NCI-H2107 treated with DMSO at 0.1 percent for 48 hours (cell line): ENCODE measurements at regions not wholly inside any gene's neighbourhood (a gene's known extent, or its start where the extent isn't known, plus 50 kb on each side); places are given as distances from the start of the nearest gene placed in this dataset.
"Not testable (repeated sequence)": the region's sequence is repeated elsewhere in the genome, so short reads cannot be mapped to it uniquely, and the experiment has no call there.

Source experiments
- DNase-seq: peaks from one replicate; lab custom pipeline; 2025; ENCODE audit not compliant: unreplicated experiment; lab: John Stamatoyannopoulos, UW

- no peak for DNase-seq
Observed at GRCh38 chr17:77822302-77823030, 136.0 kb upstream of the TNRC6C start.

DNA sequence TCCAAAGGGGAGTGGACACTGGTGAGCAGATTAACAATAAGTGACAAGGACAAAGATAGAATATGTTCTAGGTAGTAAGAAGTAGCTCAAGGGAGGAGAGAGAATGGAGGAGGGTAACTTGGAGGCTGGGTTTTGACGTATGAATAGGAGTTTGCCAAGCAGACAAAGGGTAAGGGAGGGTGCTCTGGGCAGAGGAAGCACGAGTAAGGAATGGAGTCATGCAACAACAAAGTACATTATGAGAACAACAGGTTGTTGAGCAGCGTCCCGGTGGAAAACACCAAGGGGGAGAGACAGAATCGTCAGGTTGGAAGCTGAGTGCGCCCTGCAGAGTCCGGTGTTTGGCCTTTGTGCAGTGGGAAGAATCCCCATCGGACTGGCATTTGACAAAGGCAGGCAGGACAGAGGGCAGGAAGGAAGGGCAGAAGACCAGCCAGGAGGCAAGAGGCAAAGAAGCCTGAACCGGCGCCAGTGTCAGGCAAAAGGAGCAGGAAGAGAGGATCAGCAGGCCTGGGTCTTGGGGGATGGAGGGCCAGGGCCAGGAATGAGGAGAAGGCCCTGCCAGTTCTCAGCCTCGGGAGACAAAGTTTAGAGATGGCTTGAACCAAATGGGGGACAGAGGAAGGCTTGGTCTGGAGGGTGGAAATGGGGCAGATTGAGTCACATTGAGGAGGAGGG, 134.3 kb upstream of the TNRC6C start:
- DNase-seq, result no peak

DNA sequence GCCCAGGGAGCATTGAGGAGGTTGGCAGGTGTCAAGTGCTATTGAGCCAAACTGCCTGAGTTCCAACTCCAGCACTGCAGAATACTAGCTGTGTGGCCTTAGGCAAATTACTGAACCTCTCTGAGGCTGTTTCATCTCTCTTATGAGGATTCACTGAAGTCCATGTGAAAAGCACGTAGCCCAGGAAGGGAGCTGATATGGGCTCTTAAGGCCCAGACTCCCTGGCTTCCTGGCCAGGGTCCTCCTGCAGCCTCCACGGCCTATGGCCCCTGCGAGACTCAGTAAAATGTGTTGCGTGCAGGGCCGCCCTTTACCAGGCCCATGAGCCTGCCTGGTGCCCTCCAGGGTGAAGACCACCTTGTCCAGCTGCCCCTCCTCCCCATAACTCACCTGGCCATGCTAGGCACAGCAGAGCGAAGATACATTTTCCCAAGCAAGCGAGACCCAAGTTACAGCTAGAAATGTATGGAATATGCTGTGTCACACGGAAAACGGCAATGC, 133.7 kb upstream of the TNRC6C start:
- DNase-seq, result no peak

GRCh38 chr17:77825621-77826020, 132.9 kb upstream of the TNRC6C start:
- no peak for DNase-seq

GRCh38 chr17:77826132-77826873, 132.2 kb upstream of the TNRC6C start:
- DNase-seq, result no peak

GRCh38 chr17:77827039-77827438, 131.5 kb upstream of the TNRC6C start:
- DNase-seq, result no peak

GRCh38 chr17:77827511-77827910, 131.0 kb upstream of the TNRC6C start:
- DNase-seq, result no peak

- DNase-seq, result no peak
Observed at GRCh38 chr17:77828749-77829539, 129.6 kb upstream of the TNRC6C start.

DNA sequence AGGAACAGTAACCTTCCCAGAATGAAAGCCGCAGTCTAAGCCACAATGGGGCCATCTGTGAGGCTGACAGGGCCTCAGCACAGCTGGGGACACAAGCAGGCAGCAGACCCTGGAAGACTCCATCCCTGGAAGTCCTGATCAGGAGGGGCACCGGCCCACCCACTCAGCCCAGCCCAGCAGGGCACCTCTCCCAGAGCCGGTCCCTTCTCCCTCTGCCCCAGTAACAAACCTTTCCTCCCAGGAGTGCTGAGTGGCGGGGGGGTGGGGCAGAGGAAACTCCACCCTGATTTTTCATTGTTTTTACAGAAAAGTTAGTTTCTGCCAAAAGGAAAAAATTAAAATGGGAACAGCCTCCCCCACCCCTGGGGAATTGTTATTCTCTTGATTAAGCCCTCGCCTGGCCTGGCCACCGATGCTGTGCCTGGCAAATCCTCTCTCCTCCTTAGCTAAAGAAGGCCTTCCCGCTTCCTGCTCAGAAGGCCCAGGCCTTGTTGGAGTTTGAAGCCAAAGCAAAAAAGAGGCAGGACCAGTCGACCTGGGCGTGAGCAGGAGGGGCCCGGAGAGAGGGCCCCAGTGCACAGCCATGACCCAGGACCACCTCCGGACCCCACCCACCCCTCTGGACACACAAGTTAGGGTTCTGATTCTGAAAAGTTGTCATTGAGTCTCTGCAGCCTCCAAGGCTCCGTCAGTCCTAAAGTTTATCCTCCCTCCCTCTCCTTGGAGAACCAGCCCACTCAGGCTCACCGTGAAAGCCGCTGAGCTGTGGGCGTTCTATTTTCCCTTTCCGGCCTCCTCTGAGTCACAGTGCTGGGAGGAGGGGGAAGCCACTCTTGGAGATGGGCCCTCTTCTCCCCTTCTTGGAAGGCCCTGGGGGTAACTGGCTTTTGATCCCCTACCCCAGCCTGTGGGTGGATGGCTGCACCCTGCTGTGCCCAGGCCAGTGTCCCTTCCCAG, 128.4 kb upstream of the TNRC6C start:
- no peak for DNase-seq

DNA sequence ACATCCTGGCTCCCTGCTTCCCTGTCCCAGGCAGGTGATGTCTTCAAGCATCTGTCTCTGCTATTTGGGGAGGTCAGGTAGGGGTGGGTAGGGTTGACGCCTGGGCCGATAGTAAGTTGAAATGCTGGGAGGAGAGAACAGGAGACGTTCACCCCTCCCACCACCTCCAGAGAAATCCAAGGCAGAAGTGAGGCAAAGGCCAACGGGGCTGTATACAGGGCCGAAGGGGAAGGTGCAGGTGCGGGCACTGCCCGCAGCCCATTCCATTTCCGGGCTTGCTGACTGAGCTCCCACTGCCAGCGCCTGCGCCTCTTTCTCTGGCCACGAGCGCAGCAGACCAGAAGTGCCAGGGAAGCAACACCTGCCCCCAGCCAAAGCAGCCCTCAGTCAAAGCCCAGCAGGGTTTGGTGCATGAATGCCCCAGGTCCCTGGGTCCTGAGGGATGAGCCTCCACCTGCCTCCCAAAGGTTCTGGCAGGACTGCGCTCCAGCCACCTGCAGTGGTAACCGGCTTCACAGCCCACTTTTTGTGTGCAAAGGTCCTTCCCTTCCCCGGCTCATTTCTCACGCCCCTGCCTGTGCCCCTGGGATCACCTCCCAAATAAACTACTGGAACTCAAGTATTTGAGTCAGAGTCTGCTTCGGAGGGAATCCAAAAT, 127.6 kb upstream of the TNRC6C start:
- no peak for DNase-seq

- DNase-seq, result no peak
Observed at GRCh38 chr17:77831474-77832179, 126.9 kb upstream of the TNRC6C start.

GRCh38 chr17:77832180-77832560, 126.3 kb upstream of the TNRC6C start:
- no peak for DNase-seq

DNA sequence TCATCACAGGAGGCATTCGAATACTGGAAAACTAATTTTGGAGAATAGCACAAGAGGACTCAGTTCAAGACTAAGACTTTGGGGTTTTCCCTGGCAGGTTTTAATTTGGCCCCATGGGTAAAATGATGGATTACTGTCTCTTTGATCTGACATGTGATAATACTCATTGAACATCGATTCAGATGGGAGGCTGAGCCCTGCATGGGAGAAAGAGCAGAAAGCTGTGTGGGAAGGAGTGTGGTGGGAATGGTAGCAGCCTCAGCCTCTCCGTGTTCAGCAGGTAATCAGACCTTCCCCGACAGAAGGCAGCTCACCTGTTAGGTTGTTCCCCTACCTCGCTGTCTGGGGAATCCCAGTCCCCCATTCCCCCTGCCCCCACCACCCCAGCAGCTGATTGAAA, 124.7 kb upstream of the TNRC6C start:
- no peak for DNase-seq

DNA sequence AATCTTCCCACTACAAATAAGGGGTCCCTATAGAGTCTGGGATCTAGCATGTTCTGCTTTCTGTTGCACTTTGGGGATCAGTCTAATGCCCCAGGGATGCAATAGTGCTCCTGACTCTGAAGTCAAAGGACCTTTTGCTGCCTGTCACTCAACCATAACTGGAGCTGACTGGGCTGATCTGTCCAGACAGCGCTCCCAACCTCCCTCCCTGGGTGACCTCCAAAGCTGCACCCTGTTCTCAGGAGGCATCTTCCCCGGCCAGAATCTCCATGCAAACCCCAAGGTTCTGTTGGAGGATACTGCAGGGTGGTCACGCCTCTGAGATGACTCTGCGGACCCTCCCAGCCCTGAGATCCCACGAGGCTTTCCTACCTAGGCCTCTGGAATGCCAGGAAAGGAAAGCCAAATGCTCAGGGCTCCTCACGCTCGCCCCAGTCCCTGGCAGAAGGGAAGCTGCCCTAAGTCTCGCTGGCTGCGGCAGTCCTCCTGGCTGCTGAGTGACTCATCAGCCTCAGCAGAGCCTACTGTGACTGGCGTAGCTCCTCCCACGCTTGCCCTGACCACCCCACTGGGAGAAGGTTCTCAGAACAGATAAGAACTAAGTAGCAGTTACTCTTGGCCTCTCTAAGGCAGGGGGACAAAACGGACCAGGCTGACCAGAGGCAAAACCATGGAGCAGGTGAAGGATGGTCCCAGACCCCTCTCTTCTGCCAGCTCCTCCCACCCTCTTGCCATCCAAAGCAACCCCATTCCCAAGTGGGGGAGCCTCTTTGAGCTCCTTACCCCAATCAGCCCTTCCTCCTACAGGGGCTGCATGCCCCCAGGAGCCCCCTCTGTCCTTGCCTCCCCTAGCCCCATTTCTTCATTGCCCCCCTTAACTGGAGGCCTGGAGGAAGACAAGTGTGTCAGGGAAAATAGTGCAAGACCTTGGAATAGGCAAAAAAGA, 124.1 kb upstream of the TNRC6C start:
- no peak for DNase-seq

- DNase-seq, result no peak
Observed at GRCh38 chr17:77836557-77837041, 121.9 kb upstream of the TNRC6C start.

DNA sequence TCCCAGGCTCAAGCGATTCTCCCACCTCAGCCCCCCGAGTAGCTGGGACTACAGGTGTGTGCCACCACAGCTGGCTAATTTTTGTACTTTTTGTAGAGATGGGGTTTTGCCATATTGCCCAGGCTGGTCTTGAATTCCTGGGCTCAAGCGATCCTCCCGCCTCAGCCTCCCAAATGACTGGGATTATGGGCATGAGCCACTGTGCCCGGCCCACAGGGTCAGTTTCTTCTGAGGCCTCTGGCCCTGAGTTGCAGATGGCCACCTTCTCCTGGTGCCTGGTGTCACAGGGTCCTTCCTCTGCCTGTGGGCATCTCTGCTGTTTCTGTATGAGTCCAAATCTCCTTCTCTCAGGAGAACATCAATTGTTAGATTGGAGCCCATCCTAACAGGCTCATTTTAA, 121.4 kb upstream of the TNRC6C start:
- not testable (repeated sequence) for DNase-seq

GRCh38 chr17:77837917-77838316, 120.6 kb upstream of the TNRC6C start:
- no peak for DNase-seq
